IPS-18a (cell line): ENCODE measurements at regions not wholly inside any gene's neighbourhood (a gene's known extent, or its start where the extent isn't known, plus 50 kb on each side); places are given as distances from the start of the nearest gene placed in this dataset.

Experiments
- H3K27ac ChIP-seq: one replicate; pipeline ENCODE4 v1.5.1; 2013; ENCODE audit warnings: low read length
- H3K27me3 ChIP-seq: one replicate; pipeline ENCODE4 v1.6.1; 2013; ENCODE audit warnings: mild to moderate bottlenecking, low read length; ENCODE audit not compliant: control insufficient read depth, insufficient read depth
- H3K36me3 ChIP-seq: one replicate; pipeline ENCODE4 v1.6.1; 2013; ENCODE audit warnings: low read depth, low read length; ENCODE audit not compliant: control insufficient read depth
- H3K4me1 ChIP-seq: one replicate; pipeline ENCODE4 v1.6.1; 2013; ENCODE audit warnings: low read depth, low read length; ENCODE audit not compliant: control insufficient read depth
- H3K4me3 ChIP-seq: one replicate; pipeline ENCODE4 v1.5.1; 2013; ENCODE audit warnings: low read length
- H3K9ac ChIP-seq: one replicate; pipeline ENCODE4 v1.6.1; 2013; ENCODE audit warnings: mild to moderate bottlenecking, low read length, moderate library complexity
- H3K9me3 ChIP-seq: one replicate; pipeline ENCODE4 v1.6.1; 2013; ENCODE audit warnings: low read depth, low read length; ENCODE audit not compliant: control insufficient read depth

DNA sequence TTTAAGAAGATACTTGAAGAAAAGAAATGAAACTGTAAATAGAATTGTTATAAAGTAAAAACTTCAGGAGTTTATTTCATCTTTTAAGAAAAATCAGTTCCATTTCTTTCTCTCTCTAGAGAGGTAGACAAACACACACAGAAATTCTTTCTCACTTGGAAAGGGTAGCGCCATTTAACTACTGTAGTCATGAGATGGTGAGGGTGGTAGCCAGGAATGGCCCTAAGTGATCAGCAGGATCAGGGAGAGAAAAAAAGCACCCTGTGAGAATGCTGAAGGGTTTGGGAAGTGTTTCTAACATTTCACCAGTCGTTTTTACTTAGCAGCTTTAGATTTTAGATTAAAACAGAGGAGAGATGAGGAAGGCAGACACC is 205.7 kb upstream of the RUNX1 start:
- no peaks in the 10 kb centered on the region for H3K36me3 ChIP-seq
- peaks cover 7% of the 10 kb centered on the region for H3K9me3 ChIP-seq
- no peak overlapping the region for H3K27ac ChIP-seq
- H3K27me3 ChIP-seq, result no peaks in the 10 kb centered on the region
- H3K9ac ChIP-seq, result no peak overlapping the region
- H3K4me3 ChIP-seq, result no peak overlapping the region
- peaks cover 4% of the 10 kb centered on the region for H3K4me1 ChIP-seq

DNA sequence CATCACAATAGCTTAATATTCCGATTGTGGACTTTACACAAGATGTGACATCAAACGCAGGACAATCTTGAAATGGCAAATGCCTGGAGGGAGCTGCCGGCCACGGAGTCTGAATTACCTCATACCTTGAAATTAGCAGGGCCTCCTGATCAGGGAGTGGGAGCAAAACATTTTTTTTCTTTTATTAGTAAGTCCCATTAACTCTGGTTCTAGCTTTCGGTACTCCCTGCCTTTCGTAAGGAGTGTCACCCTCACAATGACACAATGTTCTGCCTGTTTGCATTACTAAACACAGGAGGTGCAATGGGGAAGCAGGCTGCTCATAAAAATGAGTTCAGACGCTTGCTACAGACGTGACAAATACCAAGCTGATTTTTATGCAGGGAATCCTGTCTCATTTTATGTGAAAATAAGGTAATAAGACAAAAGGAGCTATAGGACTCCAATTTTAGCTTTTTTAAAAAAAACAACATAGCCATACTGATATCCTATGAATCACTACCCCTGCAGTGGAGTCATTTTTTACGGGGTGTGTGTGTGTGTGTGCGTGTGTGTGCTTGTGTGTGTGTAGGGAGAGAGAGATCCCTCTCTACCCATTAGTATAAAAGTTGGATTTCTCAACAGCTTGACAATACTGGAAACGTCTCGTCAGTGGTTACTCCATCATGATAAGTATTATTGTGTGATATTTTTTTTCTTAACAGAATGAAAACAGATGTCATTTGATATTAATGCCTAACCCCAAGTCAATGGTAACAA is 205.1 kb upstream of the RUNX1 start:
- H3K27me3 ChIP-seq, result no peaks in the 10 kb centered on the region
- H3K36me3 ChIP-seq, result no peaks in the 10 kb centered on the region
- no peak overlapping the region for H3K4me3 ChIP-seq
- H3K9me3 ChIP-seq, result peaks cover 7% of the 10 kb centered on the region
- no peak overlapping the region for H3K27ac ChIP-seq
- peaks cover 4% of the 10 kb centered on the region for H3K4me1 ChIP-seq
- H3K9ac ChIP-seq, result no peak overlapping the region

DNA sequence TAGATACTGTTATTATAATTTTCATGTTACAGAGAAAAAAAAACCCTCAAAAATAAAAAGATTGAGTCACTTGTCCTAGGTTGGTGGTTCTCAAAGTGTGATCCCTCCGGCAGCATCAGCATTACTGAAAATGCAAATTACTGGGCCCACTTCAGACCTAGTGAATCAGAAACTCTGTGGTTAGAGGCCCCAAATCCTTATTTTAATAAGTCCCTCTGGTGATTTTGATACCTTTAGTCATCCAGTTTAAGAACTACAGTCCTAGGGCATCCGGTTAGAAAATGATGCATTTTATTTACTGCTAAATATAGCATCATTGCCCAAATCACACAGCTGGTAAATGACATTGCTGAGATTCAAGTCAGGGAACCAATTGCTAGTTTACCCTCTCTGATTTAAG is 203.7 kb upstream of the RUNX1 start:
- Histone ChIP-seq H3K9me3 (peaks cover 7% of the 10 kb centered on the region), H3K27me3 (no peaks in the 10 kb centered on the region), H3K9ac (no peak overlapping the region), H3K27ac (no peak overlapping the region), H3K36me3 (no peaks in the 10 kb centered on the region), H3K4me1 (peaks cover 4% of the 10 kb centered on the region), H3K4me3 (no peak overlapping the region)

DNA sequence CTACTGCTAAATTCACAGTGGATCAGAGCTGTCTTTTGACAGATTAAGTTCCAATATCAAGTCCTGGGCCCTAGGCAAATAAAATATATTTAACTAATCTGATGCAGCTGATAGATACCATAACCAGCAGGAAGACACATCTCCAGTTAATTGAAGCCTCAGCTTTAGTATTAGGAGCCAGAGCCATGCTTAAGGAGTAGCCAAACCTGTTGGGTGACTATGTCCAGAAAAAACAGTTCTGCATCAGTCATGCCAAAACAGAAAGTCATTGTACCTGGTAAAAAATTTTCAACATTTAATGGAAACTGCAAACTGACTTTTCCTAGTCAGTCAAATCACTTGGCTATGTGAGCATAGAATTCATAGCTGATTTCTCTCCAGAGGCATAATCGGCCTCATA is 200.5 kb upstream of the RUNX1 start:
- Histone ChIP-seq H3K36me3 (no peaks in the 10 kb centered on the region), H3K9me3 (peaks cover 7% of the 10 kb centered on the region), H3K4me3 (no peak overlapping the region)

DNA sequence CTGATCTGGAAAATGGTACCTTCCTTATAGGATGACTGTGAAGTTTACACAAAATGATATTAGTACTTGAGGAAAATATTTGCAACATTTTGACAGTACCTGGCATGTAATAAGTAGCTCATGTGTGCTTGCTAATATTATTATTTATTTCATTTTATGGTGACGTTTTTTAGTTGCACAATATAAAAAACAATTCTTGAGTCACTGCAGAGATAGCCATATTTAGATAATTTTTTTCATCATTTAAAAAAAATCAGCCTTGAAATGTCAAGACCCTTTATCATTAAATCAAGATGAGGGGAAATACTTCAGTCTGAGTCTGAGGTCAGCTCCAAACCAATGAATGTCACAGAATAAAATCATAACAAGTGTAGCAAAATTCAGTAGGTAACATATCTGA is 196.8 kb upstream of the RUNX1 start:
- Histone ChIP-seq H3K36me3 (no peaks in the 10 kb centered on the region), H3K27ac (no peak overlapping the region), H3K9me3 (peaks cover 6% of the 10 kb centered on the region), H3K4me1 (no peaks in the 10 kb centered on the region), H3K4me3 (no peak overlapping the region), H3K27me3 (no peaks in the 10 kb centered on the region), H3K9ac (no peak overlapping the region)

More for the DNA sequence above, 200.5 kb upstream of the RUNX1 start:
- no peaks in the 10 kb centered on the region for H3K27me3 ChIP-seq
- H3K4me1 ChIP-seq, result no peaks in the 10 kb centered on the region
- no peak overlapping the region for H3K9ac ChIP-seq
- no peak overlapping the region for H3K27ac ChIP-seq

DNA sequence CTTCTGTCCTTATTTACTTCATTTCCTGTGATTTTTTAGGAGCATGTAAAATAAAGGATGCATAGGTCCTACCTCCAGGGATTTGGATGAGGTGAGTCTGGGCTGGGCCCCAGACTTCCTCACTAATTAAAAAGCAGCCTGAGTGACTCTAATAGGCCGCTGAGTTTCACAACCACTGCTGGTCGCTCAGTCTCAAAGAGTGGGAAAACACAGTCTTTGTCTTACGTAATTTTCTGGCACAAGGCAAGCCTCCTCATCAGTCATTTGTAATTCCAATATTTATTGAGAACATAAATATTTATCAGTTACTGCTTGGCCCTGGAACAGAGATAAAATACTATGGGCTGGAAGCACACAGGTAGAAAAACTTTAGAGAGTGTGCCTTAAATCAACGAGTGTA is 195.4 kb upstream of the RUNX1 start:
- H3K27me3 ChIP-seq, result no peaks in the 10 kb centered on the region
- no peaks in the 10 kb centered on the region for H3K36me3 ChIP-seq
- H3K9ac ChIP-seq, result no peak overlapping the region
- no peaks in the 10 kb centered on the region for H3K9me3 ChIP-seq
- no peak overlapping the region for H3K27ac ChIP-seq
- H3K4me3 ChIP-seq, result no peak overlapping the region
- H3K4me1 ChIP-seq, result peaks cover 5% of the 10 kb centered on the region

DNA sequence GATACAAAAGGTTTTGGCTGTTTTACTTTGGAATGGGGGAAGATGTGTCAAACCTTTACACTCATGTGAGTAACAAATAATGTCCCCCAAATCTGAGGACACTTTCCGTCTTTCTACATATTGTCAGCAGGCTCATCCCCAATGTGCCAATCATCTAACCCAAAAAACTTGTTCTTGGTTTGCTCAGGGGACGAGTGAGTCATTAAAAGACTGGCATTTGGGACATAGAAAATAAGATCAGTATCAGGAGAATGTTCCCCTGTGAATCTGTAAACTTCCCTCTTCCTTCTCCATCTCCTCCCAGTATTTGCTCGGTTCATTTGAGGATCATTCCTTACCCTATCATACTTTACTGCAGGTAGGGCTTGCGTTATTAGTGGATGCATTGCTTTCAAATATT is 194.1 kb upstream of the RUNX1 start:
- no peaks in the 10 kb centered on the region for H3K9me3 ChIP-seq
- H3K9ac ChIP-seq, result no peak overlapping the region
- H3K36me3 ChIP-seq, result no peaks in the 10 kb centered on the region
- H3K4me1 ChIP-seq, result peaks cover 8% of the 10 kb centered on the region
- H3K4me3 ChIP-seq, result no peak overlapping the region
- H3K27ac ChIP-seq, result no peak overlapping the region
- no peaks in the 10 kb centered on the region for H3K27me3 ChIP-seq

DNA sequence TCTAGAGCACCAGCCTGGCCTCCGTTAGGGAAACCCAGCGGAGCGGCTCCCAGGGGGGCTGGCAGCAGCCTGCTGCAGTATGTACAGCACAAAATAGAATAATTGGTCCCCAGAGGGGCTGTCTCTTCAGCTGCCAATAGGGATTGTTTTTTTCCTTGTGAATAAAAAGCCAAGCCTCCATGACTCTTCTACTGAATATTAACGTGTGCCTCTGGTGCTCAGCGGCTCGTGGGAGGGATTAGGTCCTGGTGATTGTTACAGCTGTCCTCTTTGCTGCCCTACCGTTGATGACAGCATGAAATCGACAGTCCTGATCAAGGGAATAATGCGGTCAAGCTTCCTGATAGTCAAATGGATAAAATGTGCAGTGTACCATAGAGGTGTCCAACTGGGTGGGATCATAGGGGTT is 190.7 kb upstream of the RUNX1 start:
- Histone ChIP-seq H3K9me3 (no peaks in the 10 kb centered on the region), H3K9ac (no peak overlapping the region), H3K36me3 (no peaks in the 10 kb centered on the region), H3K27me3 (no peaks in the 10 kb centered on the region), H3K4me3 (no peak overlapping the region), H3K4me1 (peaks cover 8% of the 10 kb centered on the region), H3K27ac (no peak overlapping the region)

DNA sequence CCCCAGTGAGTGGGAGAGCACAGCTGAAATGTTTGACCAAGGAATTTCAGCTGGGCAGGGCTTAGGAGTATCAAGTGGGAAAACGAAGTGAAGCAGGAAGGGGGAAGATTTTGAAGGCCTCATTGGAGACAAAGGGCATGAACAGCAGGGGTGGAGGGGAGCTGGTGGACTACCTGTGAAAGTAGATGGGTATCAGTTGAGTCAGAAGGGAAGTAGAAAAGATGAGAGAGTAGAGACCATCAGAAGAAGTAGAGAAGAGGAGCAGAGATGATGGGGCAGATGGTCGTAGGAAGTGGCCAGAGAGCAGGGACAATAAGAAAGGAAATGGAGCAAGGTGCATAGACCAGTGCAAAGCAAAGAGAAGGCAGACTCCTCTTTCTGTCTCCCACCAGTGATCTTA is 189.0 kb upstream of the RUNX1 start:
- Histone ChIP-seq H3K4me1 (peaks cover 8% of the 10 kb centered on the region), H3K9me3 (no peaks in the 10 kb centered on the region), H3K9ac (no peak overlapping the region), H3K4me3 (no peak overlapping the region), H3K27ac (no peak overlapping the region), H3K36me3 (no peaks in the 10 kb centered on the region), H3K27me3 (no peaks in the 10 kb centered on the region)

DNA sequence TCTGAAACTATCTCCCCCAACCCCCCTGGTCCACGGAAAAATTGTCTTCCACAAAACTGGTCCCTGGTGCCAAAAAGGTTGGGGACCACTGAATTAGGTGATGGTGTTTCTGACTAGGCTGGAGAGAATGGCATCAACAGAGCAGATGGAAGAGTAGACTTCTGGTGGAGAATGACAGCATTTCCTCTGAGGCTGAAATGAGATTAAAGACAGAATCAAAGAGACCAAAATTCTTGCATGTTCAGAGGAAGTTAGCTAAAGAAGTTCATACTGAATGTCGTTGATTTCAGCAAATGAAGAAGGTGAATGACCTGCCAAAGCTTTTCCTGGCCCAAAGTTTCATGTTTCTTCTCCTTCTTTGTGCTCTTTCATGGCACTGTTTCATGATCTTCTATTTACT is 188.2 kb upstream of the RUNX1 start:
- peaks cover 8% of the 10 kb centered on the region for H3K4me1 ChIP-seq

DNA sequence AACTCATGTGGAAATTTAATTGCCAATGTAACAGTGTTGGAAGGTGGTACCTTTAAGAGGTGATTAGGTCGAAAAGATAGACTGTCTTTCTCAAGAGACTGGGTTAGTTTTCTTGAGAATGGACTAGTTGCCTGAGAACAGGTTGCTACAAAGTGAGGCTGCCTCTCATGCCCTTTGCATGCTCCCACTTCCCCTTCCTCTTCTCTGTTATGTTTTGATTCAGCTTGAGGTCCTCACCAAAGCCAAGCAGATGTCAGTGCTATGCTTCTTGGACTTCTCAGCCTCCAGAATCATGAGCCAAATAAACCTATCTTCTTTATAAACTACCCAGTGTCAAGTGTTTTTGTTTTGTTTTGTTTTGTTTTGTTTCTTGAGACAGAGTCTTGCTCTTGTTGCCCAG is 187.0 kb upstream of the RUNX1 start:
- Histone ChIP-seq H3K36me3 (no peaks in the 10 kb centered on the region), H3K27me3 (no peaks in the 10 kb centered on the region), H3K9me3 (no peaks in the 10 kb centered on the region), H3K27ac (no peak overlapping the region), H3K9ac (no peak overlapping the region), H3K4me3 (no peak overlapping the region), H3K4me1 (peaks cover 8% of the 10 kb centered on the region)

More for the DNA sequence above, 188.2 kb upstream of the RUNX1 start:
- H3K27me3 ChIP-seq, result no peaks in the 10 kb centered on the region
- H3K4me3 ChIP-seq, result no peak overlapping the region
- no peaks in the 10 kb centered on the region for H3K36me3 ChIP-seq
- H3K9ac ChIP-seq, result no peak overlapping the region
- H3K9me3 ChIP-seq, result no peaks in the 10 kb centered on the region
- no peak overlapping the region for H3K27ac ChIP-seq

DNA sequence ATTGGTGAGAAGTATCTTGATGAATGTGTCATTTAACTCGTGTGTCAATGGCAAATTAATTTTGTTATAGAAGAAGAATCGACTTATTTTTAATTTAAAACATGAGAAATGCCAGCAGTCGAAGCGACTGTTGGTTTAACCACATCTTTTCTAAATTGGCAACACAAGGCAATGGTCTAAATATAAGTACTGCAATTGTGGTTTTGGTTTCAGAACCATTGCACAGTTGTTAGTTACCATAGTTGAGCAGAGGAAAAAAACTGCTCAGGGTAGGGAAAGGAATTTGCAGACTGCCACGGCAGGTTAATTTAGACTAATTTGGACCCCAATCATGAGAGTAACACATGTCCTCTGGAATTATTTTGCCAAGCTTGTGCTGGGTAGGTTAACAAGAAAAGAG is 185.6 kb upstream of the RUNX1 start:
- H3K4me1 ChIP-seq, result peaks cover 4% of the 10 kb centered on the region
- no peaks in the 10 kb centered on the region for H3K27me3 ChIP-seq
- no peaks in the 10 kb centered on the region for H3K9me3 ChIP-seq
- no peak overlapping the region for H3K27ac ChIP-seq
- H3K36me3 ChIP-seq, result no peaks in the 10 kb centered on the region
- H3K9ac ChIP-seq, result no peak overlapping the region
- H3K4me3 ChIP-seq, result no peak overlapping the region
